ENCODE measurements at regions not wholly inside any gene's neighbourhood (a gene's known extent, or its start where the extent isn't known, plus 50 kb on each side); places are given as distances from the start of the nearest gene placed in this dataset.
"Not testable (repeated sequence)": the region's sequence is repeated elsewhere in the genome, so short reads cannot be mapped to it uniquely, and the experiment has no call there.

DNA sequence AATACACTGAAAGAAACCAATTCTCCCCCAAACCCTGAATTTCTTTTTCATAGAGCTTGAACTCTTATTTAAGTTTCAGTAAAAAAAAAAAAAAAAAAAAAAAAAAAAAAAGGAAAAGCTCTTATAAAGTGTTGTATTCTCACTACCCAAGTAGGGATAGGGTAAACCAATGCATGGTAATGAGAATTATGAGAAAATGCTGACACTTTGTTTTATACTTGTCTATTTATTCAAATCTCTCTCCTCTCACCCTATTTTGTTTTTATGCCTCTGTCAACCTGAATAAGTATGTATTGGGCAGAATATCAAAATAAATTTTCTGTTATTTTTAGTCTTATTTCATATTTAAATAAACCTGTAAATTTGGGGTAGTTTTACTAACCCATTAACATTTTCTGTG, 181.9 kb downstream of the GJA1 start:
- Histone ChIP-seq H3K9me3 (no peaks in the 10 kb centered on the region), H3K36me3 (no peaks in the 10 kb centered on the region), H3K27ac (no peak overlapping the region), H3K4me3 (no peak overlapping the region), H3K27me3 (no peaks in the 10 kb centered on the region), H3K4me1 (no peaks in the 10 kb centered on the region)
- TF ChIP-seq, protein P1, sequence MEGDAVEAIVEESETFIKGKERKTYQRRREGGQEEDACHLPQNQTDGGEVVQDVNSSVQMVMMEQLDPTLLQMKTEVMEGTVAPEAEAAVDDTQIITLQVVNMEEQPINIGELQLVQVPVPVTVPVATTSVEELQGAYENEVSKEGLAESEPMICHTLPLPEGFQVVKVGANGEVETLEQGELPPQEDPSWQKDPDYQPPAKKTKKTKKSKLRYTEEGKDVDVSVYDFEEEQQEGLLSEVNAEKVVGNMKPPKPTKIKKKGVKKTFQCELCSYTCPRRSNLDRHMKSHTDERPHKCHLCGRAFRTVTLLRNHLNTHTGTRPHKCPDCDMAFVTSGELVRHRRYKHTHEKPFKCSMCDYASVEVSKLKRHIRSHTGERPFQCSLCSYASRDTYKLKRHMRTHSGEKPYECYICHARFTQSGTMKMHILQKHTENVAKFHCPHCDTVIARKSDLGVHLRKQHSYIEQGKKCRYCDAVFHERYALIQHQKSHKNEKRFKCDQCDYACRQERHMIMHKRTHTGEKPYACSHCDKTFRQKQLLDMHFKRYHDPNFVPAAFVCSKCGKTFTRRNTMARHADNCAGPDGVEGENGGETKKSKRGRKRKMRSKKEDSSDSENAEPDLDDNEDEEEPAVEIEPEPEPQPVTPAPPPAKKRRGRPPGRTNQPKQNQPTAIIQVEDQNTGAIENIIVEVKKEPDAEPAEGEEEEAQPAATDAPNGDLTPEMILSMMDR (IDR thresholded peaks at IDR 0.05), result no peak
- no peak for TF ChIP-seq POLR2AphosphoS5 (IDR thresholded peaks at IDR 0.05)
- no peak for TF ChIP-seq POLR2A (IDR thresholded peaks at IDR 0.05)
- TF ChIP-seq EP300 (IDR thresholded peaks at IDR 0.05), result no peak
- no peak for ATAC-seq

DNA sequence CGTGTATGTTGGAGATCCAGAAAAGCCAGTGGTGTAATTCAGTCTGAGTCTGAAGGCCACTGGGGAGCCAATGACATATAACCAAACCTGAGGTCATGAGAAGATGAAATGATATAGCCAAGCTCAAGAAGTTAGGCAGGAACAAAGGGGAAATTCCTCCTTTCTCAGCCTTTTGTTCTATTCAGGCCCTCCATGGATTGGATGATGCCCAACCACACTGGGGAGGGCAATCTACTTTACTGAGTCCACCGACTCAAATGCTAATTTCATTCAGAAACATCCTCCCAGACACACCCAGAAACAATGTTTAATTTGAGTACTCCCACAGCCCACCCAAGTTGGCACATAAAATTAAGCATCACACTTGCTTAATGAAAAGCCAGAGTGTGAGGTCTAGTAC, 183.6 kb downstream of the GJA1 start:
- Histone ChIP-seq H3K4me1 (no peaks in the 10 kb centered on the region), H3K27ac (no peak overlapping the region), H3K9me3 (no peaks in the 10 kb centered on the region), H3K36me3 (no peaks in the 10 kb centered on the region), H3K27me3 (no peaks in the 10 kb centered on the region), H3K4me3 (no peak overlapping the region)
- WGBS, 2 donors (ENCODE audit: low coverage in 1 of 2), result 51 to 89% methylated on average over 1 to 2 of the region's 2 CpGs
- TF ChIP-seq POLR2A (IDR thresholded peaks at IDR 0.05) (no peak), EP300 (IDR thresholded peaks at IDR 0.05) (no peak), POLR2AphosphoS5 (IDR thresholded peaks at IDR 0.05) (no peak)
- TF ChIP-seq, protein P1 (IDR thresholded peaks at IDR 0.05), result no peak
- no peak for ATAC-seq

DNA sequence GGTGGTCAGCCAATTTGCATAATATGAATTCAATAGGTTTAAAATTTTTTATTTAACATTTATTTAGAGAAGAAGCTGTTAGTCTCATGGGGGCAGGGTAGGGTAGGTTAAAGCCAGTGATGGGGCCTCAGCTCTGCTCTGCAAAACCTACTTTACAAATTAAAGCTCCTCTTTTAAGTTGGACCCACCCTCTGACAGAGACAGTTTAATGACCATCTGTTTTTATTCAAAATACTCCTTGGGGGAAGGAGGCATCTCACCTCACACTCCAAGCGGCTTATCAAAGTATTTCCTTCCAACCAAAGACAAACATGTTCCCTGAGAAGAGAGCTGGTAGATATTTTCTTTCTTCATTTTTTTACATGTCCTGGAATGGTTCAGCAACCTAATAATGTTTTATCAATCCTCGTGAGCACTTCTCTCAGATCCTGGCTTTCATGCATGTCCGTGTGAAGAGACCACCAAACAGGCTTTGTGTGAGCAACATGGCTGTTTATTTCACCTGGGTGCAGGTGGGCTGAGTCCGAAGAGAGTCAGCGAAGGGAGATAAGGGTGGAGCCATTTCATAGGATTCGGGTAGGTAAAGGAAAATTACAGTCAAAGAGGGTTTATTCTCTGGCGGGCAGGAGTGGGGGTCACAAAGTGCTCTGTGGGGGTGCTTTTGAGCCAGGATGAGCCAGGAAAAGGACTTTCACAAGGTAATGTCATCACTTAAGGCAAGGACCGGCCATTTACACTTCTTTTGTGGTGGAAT, 184.7 kb downstream of the GJA1 start:
- ATAC-seq, result no peak
- Histone ChIP-seq H3K27me3 (no peaks in the 10 kb centered on the region), H3K27ac (no peak overlapping the region), H3K36me3 (no peaks in the 10 kb centered on the region), H3K9me3 (no peaks in the 10 kb centered on the region), H3K4me1 (no peaks in the 10 kb centered on the region), H3K4me3 (no peak overlapping the region)
- 76 to 79% methylated on average over 3 to 7 of the region's 8 CpGs for WGBS, 2 donors (ENCODE audit: low coverage in 1 of 2)
- TF ChIP-seq, protein P1 (IDR thresholded peaks at IDR 0.05), result no peak
- TF ChIP-seq POLR2A (IDR thresholded peaks at IDR 0.05) (no peak), POLR2AphosphoS5 (IDR thresholded peaks at IDR 0.05) (no peak), EP300 (IDR thresholded peaks at IDR 0.05) (no peak)

DNA sequence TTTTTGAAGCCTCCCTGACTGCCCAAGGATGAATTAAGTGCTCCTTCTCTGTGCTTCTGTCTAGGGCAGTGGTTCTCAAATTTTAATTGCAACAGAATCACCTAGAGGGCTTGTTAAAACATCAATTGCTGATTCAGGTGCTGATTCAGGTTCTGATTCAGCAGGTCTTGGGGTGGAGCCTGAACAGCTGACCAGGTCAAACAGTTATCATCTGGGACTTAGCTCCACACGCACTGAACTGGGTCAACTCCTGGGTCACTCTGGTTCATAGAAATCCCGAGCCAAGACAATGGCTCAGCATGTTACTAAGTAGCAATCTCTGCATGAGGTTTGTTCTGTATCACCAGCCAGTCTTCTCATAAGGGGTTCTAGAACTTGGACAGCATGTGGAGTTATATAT, 192.3 kb downstream of the GJA1 start:
- H3K27ac ChIP-seq, result no peak overlapping the region
- TF ChIP-seq POLR2AphosphoS5 (IDR thresholded peaks at IDR 0.05) (no peak), POLR2A (IDR thresholded peaks at IDR 0.05) (no peak), EP300 (IDR thresholded peaks at IDR 0.05) (no peak)
- TF ChIP-seq, protein P1 (IDR thresholded peaks at IDR 0.05), result no peak
- H3K4me3 ChIP-seq, result no peak overlapping the region
- WGBS, 2 donors (ENCODE audit: low coverage in 1 of 2), result 79 to 83% methylated on average over 1 to 2 of the region's 2 CpGs
- H3K9me3 ChIP-seq, result peaks cover 0 to 2% (median 0%) of the 10 kb centered on the region in 3 donors
- no peaks in the 10 kb centered on the region for H3K27me3 ChIP-seq
- no peaks in the 10 kb centered on the region for H3K36me3 ChIP-seq
- no peak for ATAC-seq
- H3K4me1 ChIP-seq, result no peaks in the 10 kb centered on the region

DNA sequence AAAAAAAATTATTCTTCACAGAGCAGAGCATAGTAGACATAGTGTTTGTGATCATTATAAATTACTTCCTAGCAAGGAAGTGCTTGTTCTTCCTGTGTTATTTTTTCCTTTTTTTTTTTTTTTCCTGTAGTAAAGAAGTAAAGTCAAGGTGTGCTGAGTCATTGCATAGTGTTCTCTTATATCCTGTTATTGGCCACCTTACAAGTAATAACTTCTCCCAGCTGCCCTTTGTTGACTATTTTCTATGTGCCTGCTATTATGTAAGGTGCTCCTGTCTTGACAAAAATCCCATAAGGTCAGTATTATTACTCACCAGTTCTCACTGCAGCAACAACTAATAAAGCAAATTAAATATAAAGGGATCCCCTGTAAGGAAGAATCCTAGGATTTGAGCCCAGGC, 195.3 kb downstream of the GJA1 start:
- ATAC-seq, result no peak
- no peak overlapping the region for H3K4me3 ChIP-seq

DNA sequence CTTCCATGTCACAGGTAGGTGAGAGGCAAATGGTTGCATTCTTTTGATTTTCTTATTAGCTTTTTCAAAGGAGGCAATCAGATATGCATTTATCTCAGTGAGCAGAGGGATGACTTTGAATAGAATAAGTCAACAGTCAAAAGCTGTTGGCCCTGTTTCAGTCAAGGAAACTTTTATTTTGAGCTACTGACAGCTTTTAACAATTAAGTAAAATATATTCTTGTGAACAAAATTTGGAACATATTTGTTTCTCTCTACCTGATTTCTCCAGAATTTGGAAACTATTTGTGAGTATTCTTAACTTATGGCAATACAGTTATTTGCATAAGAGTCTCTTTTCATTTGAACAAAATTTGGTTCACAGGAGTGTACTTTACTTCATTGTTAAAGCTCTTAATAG, 196.3 kb downstream of the GJA1 start:
- not testable (repeated sequence) for H3K27ac ChIP-seq, H3K4me1 ChIP-seq, ATAC-seq

More for the DNA sequence above, 195.3 kb downstream of the GJA1 start:
- no peaks in the 10 kb centered on the region for H3K36me3 ChIP-seq
- no peaks in the 10 kb centered on the region for H3K4me1 ChIP-seq
- H3K27ac ChIP-seq, result no peak overlapping the region
- peaks cover 0 to 10% (median 0%) of the 10 kb centered on the region in 3 donors for H3K9me3 ChIP-seq
- H3K27me3 ChIP-seq, result no peaks in the 10 kb centered on the region
- no peak for TF ChIP-seq POLR2AphosphoS5 (IDR thresholded peaks at IDR 0.05)
- TF ChIP-seq, protein P1 (IDR thresholded peaks at IDR 0.05), result no peak
- TF ChIP-seq EP300 (IDR thresholded peaks at IDR 0.05), result no peak
- TF ChIP-seq POLR2A (IDR thresholded peaks at IDR 0.05), result no peak

More for the DNA sequence above, 196.3 kb downstream of the GJA1 start:
- H3K4me3 ChIP-seq, H3K27me3 ChIP-seq, H3K36me3 ChIP-seq: not testable (repeated sequence)
- H3K9me3 ChIP-seq, result peaks cover 0 to 20% (median 0%) of the 10 kb centered on the region in 3 donors

All from gastroesophageal sphincter (tissue), 4 donors.